Ovary (tissue), 3 donors: ENCODE measurements at regions not wholly inside any gene's neighbourhood (a gene's known extent, or its start where the extent isn't known, plus 50 kb on each side); places are given as distances from the start of the nearest gene placed in this dataset.

Source experiments
- CTCF ChIP-seq, 3 donors: fragments of 450-650 bp in 2 of 3; fragments of 200-600 bp in 1 of 3; IDR thresholded peaks; one replicate each; pipeline versions ENCODE4 v1.5.1 to v1.8.0; 2016 to 2022; ENCODE audit warnings: antibody characterized with exemption in 3 of 3, mild to moderate bottlenecking in 1 of 3
- POLR2A ChIP-seq: fragments of 450-650 bp; IDR thresholded peaks from one replicate; pipeline ENCODE4 v1.6.1; 2017; ENCODE audit warnings: antibody characterized with exemption, mild to moderate bottlenecking, moderate library complexity
- donor health status: DM: no; HTN: no; CAD: no.

GRCh38 chr11:116134450-116134849, 630.2 kb upstream of the CADM1 start:
- TF ChIP-seq CTCF (IDR thresholded peaks at IDR 0.05) (no peak), POLR2A (no peak)
